H1 (cell line): ENCODE measurements at regions not wholly inside any gene's neighbourhood (a gene's known extent, or its start where the extent isn't known, plus 50 kb on each side); places are given as distances from the start of the nearest gene placed in this dataset.

Experiments used
- CTCF ChIA-PET: fragments of 300-600 bp; sonication (Branson Sonifier 250); formaldehyde crosslinking; loops from one replicate; lab custom pipeline; 2021; ENCODE audit not compliant: partially characterized antibody; lab: Charles Lee
- POLR2A ChIA-PET: fragments of 300-600 bp; sonication (Branson Sonifier 250); formaldehyde crosslinking; loops from one replicate; lab custom pipeline; 2021; ENCODE audit warnings: inconsistent platforms; ENCODE audit not compliant: partially characterized antibody; lab: Charles Lee
- DNase-seq, 2 experiments: peaks; one replicate each; pipeline versions ENCODE4 v3.0.0 to v3.0.0-alpha.2; 2010 to 2022; ENCODE audit warnings: low spot score in 2 of 2, low read depth in 1 of 2, mixed read lengths in 1 of 2
- FAIRE-seq: peaks from 2 replicates; lab custom pipeline; 2011; peaks lifted over from hg19 to GRCh38; lab: Jason Lieb, UNC
- H2AFZ ChIP-seq: 2 replicates; pipeline ENCODE4 v1.8.1; 2012; ENCODE audit warnings: low read length, inconsistent platforms
- H2AK5ac ChIP-seq: 2 replicates; pipeline ENCODE4 v1.6.1; 2013; ENCODE audit warnings: low read depth, low read length
- H2BK120ac ChIP-seq: replicated peaks from 2 replicates; pipeline ENCODE3; 2013; ENCODE audit warnings: low read depth, low read length, inconsistent platforms
- H2BK12ac ChIP-seq: 2 replicates; pipeline ENCODE4 v1.6.1; 2013; ENCODE audit warnings: low read depth, low read length
- H2BK15ac ChIP-seq: 2 replicates; pipeline ENCODE4 v1.6.1; 2013; ENCODE audit warnings: low read length
- H2BK20ac ChIP-seq: 2 replicates; pipeline ENCODE4 v1.6.1; 2013; ENCODE audit warnings: low read length
- H2BK5ac ChIP-seq: 2 replicates; pipeline ENCODE4 v1.6.1; 2013; ENCODE audit warnings: low read depth, low read length
- H3K14ac ChIP-seq: 2 replicates; pipeline ENCODE4 v1.6.1; 2013; ENCODE audit warnings: inconsistent platforms; ENCODE audit not compliant: insufficient read length
- H3K18ac ChIP-seq: 2 replicates; pipeline ENCODE4 v1.6.1; 2013; ENCODE audit warnings: low read length; ENCODE audit errors: extremely low read depth
- H3K23ac ChIP-seq: 2 replicates; pipeline ENCODE4 v1.6.1; 2013; ENCODE audit warnings: inconsistent platforms; ENCODE audit not compliant: insufficient read length
- H3K23me2 ChIP-seq: 2 replicates; pipeline ENCODE4 v1.6.1; 2013; ENCODE audit warnings: low read depth, low read length
- H3K27ac ChIP-seq: 2 replicates; pipeline ENCODE4 v1.6.1; 2011; ENCODE audit warnings: low read depth, low read length, inconsistent platforms
- H3K27me3 ChIP-seq, 4 experiments: replicated peaks in 1 of 4; 1 replicate in 1 of 4; 2 replicates in 3 of 4; pipeline versions ENCODE4 v1.6.1 to v1.8.1; 2011 to 2013; ENCODE audit warnings: low read length in 3 of 4, mild to moderate bottlenecking in 3 of 4, inconsistent platforms in 2 of 4, mixed read lengths in 2 of 4, moderate library complexity in 1 of 4; ENCODE audit not compliant: control insufficient read depth in 3 of 4, insufficient read depth in 3 of 4; ENCODE audit errors: extremely low read depth in 1 of 4
- H3K36me3 ChIP-seq, 4 experiments: 2 replicates each; pipeline versions ENCODE4 v1.6.1 to v1.8.1; 2011 to 2013; ENCODE audit warnings: mild to moderate bottlenecking in 4 of 4, low read length in 3 of 4, moderate library complexity in 2 of 4, control low read depth in 1 of 4, inconsistent platforms in 1 of 4; ENCODE audit not compliant: insufficient read depth in 4 of 4, control insufficient read depth in 2 of 4
- H3K4ac ChIP-seq: replicated peaks from 2 replicates; pipeline ENCODE3; 2013; ENCODE audit warnings: low read length, low read depth, mixed read lengths, inconsistent platforms; ENCODE audit not compliant: insufficient read length
- H3K4me1 ChIP-seq, 4 experiments: replicated peaks in 1 of 4; 1 replicate in 1 of 4; 2 replicates in 3 of 4; pipeline versions ENCODE4 v1.6.1 to v1.8.1; 2011 to 2013; ENCODE audit warnings: low read length in 3 of 4, inconsistent platforms in 2 of 4, mixed read lengths in 1 of 4; ENCODE audit not compliant: insufficient read depth in 4 of 4, control insufficient read depth in 3 of 4
- H3K4me2 ChIP-seq, 2 experiments: 2 replicates each; pipeline versions ENCODE4 v1.6.1 to v1.8.1; 2011 to 2013; ENCODE audit warnings: low read depth in 2 of 2, low read length in 2 of 2, control low read depth in 1 of 2, inconsistent platforms in 1 of 2, mild to moderate bottlenecking in 1 of 2; ENCODE audit not compliant: insufficient read depth in 1 of 2
- H3K4me3 ChIP-seq, 4 experiments: fragments of 200-600, 300-600 bp in 1 of 4; sonication (generic), shearing (Covaris generic), sonication (Bioruptor Twin) in 1 of 4; 2 replicates each; pipeline versions ENCODE4 v1.5.1 to v1.8.1; 2011 to 2016; ENCODE audit warnings: low read length in 4 of 4, low read depth in 3 of 4, control low read depth in 2 of 4, inconsistent platforms in 2 of 4, mild to moderate bottlenecking in 2 of 4, mixed read lengths in 1 of 4, moderate library complexity in 1 of 4; ENCODE audit not compliant: insufficient read depth in 2 of 4; ENCODE audit errors: extremely low read depth in 1 of 4
- H3K56ac ChIP-seq: replicated peaks from 2 replicates; pipeline ENCODE3; 2013; ENCODE audit warnings: low read depth, mild to moderate bottlenecking, mixed read lengths, low read length, inconsistent platforms; ENCODE audit not compliant: insufficient read length
- H3K79me1 ChIP-seq: 2 replicates; pipeline ENCODE4 v1.6.1; 2013; ENCODE audit warnings: low read depth, low read length, control low read depth
- H3K79me2 ChIP-seq, 2 experiments: 2 replicates each; pipeline versions ENCODE4 v1.6.1 to v1.8.1; 2012 to 2013; ENCODE audit warnings: low read length in 2 of 2, mild to moderate bottlenecking in 2 of 2, inconsistent platforms in 1 of 2; ENCODE audit not compliant: insufficient read depth in 2 of 2, control insufficient read depth in 1 of 2
- H3K9ac ChIP-seq, 4 experiments: replicated peaks in 1 of 4; 1 replicate in 1 of 4; 2 replicates in 3 of 4; pipeline versions ENCODE4 v1.6.1 to v1.8.1; 2011 to 2013; ENCODE audit warnings: low read depth in 3 of 4, low read length in 3 of 4, control low read depth in 2 of 4, mild to moderate bottlenecking in 2 of 4, moderate library complexity in 2 of 4, inconsistent platforms in 1 of 4; ENCODE audit errors: extremely low read depth in 1 of 4
- H3K9me3 ChIP-seq, 2 experiments: 2 replicates each; pipeline versions ENCODE4 v1.6.1 to v1.8.1; 2012 to 2013; ENCODE audit warnings: mild to moderate bottlenecking in 2 of 2, moderate library complexity in 2 of 2, control low read depth in 1 of 2, inconsistent platforms in 1 of 2, low read depth in 1 of 2, low read length in 1 of 2, mixed read lengths in 1 of 2; ENCODE audit not compliant: insufficient read depth in 2 of 2
- H4K20me1 ChIP-seq, 2 experiments: replicated peaks in 1 of 2; 2 replicates each; pipeline versions ENCODE3 to v1.8.1; 2011 to 2013; ENCODE audit warnings: inconsistent platforms in 2 of 2, low read length in 2 of 2, mild to moderate bottlenecking in 1 of 2; ENCODE audit not compliant: insufficient read depth in 2 of 2, control insufficient read depth in 1 of 2
- H4K5ac ChIP-seq: 2 replicates; pipeline ENCODE4 v1.6.1; 2013; ENCODE audit warnings: low read length, low read depth, mixed read lengths, inconsistent platforms; ENCODE audit not compliant: insufficient read length
- H4K8ac ChIP-seq: 2 replicates; pipeline ENCODE4 v1.8.0; 2013; ENCODE audit warnings: mild to moderate bottlenecking, moderate library complexity, low read length, inconsistent platforms; ENCODE audit not compliant: insufficient read depth; ENCODE audit errors: extremely low read depth
- H4K91ac ChIP-seq: replicated peaks from 2 replicates; pipeline ENCODE3; 2013; ENCODE audit warnings: low read length, mixed read lengths, inconsistent platforms; ENCODE audit not compliant: insufficient read length
- ASH2L ChIP-seq: fragments of 200-600, 300-600 bp; sonication (generic); IDR thresholded peaks from one replicate; pipeline ENCODE4 v1.7.1; 2017; ENCODE audit warnings: low read length
- CEBPB ChIP-seq: IDR thresholded peaks from 2 replicates; pipeline ENCODE4 v1.6.1; 2012; ENCODE audit warnings: low read depth, low read length
- CHD1 ChIP-seq: IDR thresholded peaks from 2 replicates; pipeline ENCODE4 v1.6.1; 2012; ENCODE audit warnings: low read depth, low read length, improper control_type of control experiment
- EGR1 ChIP-seq: IDR thresholded peaks from 2 replicates; pipeline ENCODE4 v1.6.1; 2011; ENCODE audit warnings: low read depth, low read length, borderline replicate concordance
- EP300 ChIP-seq, 2 experiments: IDR thresholded peaks; 1 replicate in 1 of 2; 2 replicates in 1 of 2; pipeline ENCODE4 v1.6.1; 2011 to 2012; ENCODE audit warnings: low read depth in 2 of 2, low read length in 2 of 2, mild to moderate bottlenecking in 2 of 2, borderline replicate concordance in 1 of 2, inconsistent platforms in 1 of 2, moderate library complexity in 1 of 2
- EZH2 ChIP-seq: fragments of 200-600 bp; sonication (generic); IDR thresholded peaks from 2 replicates; pipeline ENCODE4 v1.7.1; 2012; ENCODE audit warnings: low read depth, mild to moderate bottlenecking, moderate library complexity, low read length, inconsistent platforms; ENCODE audit not compliant: severe bottlenecking
- GTF2F1 ChIP-seq: IDR thresholded peaks from 2 replicates; pipeline ENCODE4 v1.6.1; 2012; ENCODE audit warnings: low read depth, low read length, improper control_type of control experiment, borderline replicate concordance
- JUN ChIP-seq: IDR thresholded peaks from 2 replicates; pipeline ENCODE4 v1.6.1; 2011; ENCODE audit warnings: low read depth, mild to moderate bottlenecking, improper control_type of control experiment, low read length
- KDM5A ChIP-seq: fragments of 200-600 bp; IDR thresholded peaks from 2 replicates; pipeline ENCODE4 v1.7.1; 2012; ENCODE audit warnings: mild to moderate bottlenecking, low read length, inconsistent platforms, mixed read lengths
- RAD21 ChIP-seq, 2 experiments: IDR thresholded peaks in 1 of 2; conservative IDR thresholded peaks in 1 of 2; 2 replicates each; pipeline ENCODE4 v1.6.1; 2011; ENCODE audit warnings: low read depth in 2 of 2, low read length in 2 of 2, improper control_type of control experiment in 1 of 2, inconsistent platforms in 1 of 2, mild to moderate bottlenecking in 1 of 2, moderate library complexity in 1 of 2
- RFX5 ChIP-seq: IDR thresholded peaks from 2 replicates; pipeline ENCODE4 v1.6.1; 2011; ENCODE audit warnings: low read depth, low read length, improper control_type of control experiment, borderline replicate concordance
- SAP30 ChIP-seq: fragments of 300-600 bp; sonication (generic); IDR thresholded peaks from 2 replicates; pipeline ENCODE4 v1.7.1; 2012; ENCODE audit warnings: low read length, moderate library complexity, mild to moderate bottlenecking, inconsistent platforms; ENCODE audit not compliant: insufficient read depth, insufficient replicate concordance
- SUZ12 ChIP-seq: fragments of 200-600 bp; sonication (generic); IDR thresholded peaks from 2 replicates; pipeline ENCODE4 v1.6.1; 2012; ENCODE audit warnings: mild to moderate bottlenecking, inconsistent platforms, low read length, moderate library complexity, mixed read lengths
- TEAD4 ChIP-seq: IDR thresholded peaks from 2 replicates; pipeline ENCODE4 v1.6.1; 2012; ENCODE audit warnings: low read depth, low read length, inconsistent platforms, mixed read lengths
- YY1 ChIP-seq: IDR thresholded peaks from 2 replicates; pipeline ENCODE4 v1.6.1; 2011; ENCODE audit warnings: low read depth, mild to moderate bottlenecking, low read length
- ZNF274 ChIP-seq: IDR thresholded peaks from 2 replicates; pipeline ENCODE4 v1.7.0; 2012; ENCODE audit warnings: low read length, borderline replicate concordance; ENCODE audit errors: extremely low read depth
- WGBS, 2 experiments: shearing (Covaris generic) in 1 of 2; methylation state at CpG; one replicate each; pipeline versions ENCODE4 v1.1.6 to v1.1.7; 2013 to 2015; ENCODE audit warnings: low lambda C conversion rate in 2 of 2, mixed read lengths in 2 of 2, inconsistent platforms in 1 of 2, low coverage in 1 of 2, missing lambda C conversion rate in 1 of 2; ENCODE audit not compliant: insufficient replicate concordance in 2 of 2, insufficient coverage in 1 of 2, insufficient read length in 1 of 2; ENCODE audit errors: extremely low coverage in 1 of 2, missing lambda C conversion rate in 1 of 2; 5-methylcytosine and 5-hydroxymethylcytosine counted together

DNA sequence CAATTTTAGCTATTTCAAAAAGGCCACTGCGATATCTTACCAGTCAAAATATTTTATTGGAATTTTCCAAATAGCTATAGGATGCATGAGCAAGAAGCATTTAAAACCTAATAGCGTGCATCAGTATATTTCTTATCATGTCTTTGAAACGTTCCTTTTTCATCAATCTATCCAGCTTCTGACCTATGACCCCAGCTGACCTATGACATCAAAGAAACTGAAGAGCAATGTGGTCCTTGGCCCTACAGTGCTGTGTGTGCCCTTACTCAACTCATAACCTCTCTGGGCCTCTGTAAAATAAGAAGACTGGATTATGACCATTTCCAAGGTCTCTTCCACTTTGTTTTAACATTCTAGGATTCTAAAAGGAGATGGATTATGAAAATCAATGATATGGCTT, 118.2 kb downstream of the ZNF22 start:
- H2AK5ac ChIP-seq = no peak overlapping the region
- H3K4me3 ChIP-seq = no peak overlapping the region
- no peaks in the 10 kb centered on the region for H3K36me3 ChIP-seq
- H3K23me2 ChIP-seq = no peaks in the 10 kb centered on the region; the same call in 1 of the 2 replicates
- H2BK120ac ChIP-seq = no peak overlapping the region
- DNase-seq = no peak
- no peaks in the 10 kb centered on the region for H3K4me1 ChIP-seq
- no peak overlapping the region for H3K4me2 ChIP-seq
- ChIA-PET CTCF (no interaction called here), POLR2A (no interaction called here)
- H3K56ac ChIP-seq = no peak overlapping the region
- no peak overlapping the region for H4K5ac ChIP-seq
- H4K91ac ChIP-seq = no peak overlapping the region
- no peaks in the 10 kb centered on the region for H4K20me1 ChIP-seq
- H3K27me3 ChIP-seq = no peaks in the 10 kb centered on the region
- H3K9me3 ChIP-seq = no peaks in the 10 kb centered on the region
- no peak overlapping the region for H2BK12ac ChIP-seq
- H2BK5ac ChIP-seq = no peak overlapping the region
- H3K9ac ChIP-seq = no peak overlapping the region
- H2AFZ ChIP-seq = no peak overlapping the region
- no peaks in the 10 kb centered on the region for H3K79me1 ChIP-seq
- no peak overlapping the region for H3K23ac ChIP-seq
- H3K18ac ChIP-seq = no peak overlapping the region
- H3K79me2 ChIP-seq = no peaks in the 10 kb centered on the region
- no peak overlapping the region for H2BK15ac ChIP-seq
- no peak overlapping the region for H2BK20ac ChIP-seq
- no peak for FAIRE-seq
- no peak overlapping the region for H4K8ac ChIP-seq
- WGBS, 2 experiments = 73% methylated on average over 3 of the region's 3 CpGs; no CpG with 5 or more reads in 1 of the 2 experiments
- no peak overlapping the region for H3K4ac ChIP-seq
- no peak overlapping the region for H3K14ac ChIP-seq
- H3K27ac ChIP-seq = no peak overlapping the region
- TF ChIP-seq SUZ12 = no peak
- TF ChIP-seq RFX5 = no peak
- no peak for TF ChIP-seq GTF2F1
- TF ChIP-seq CEBPB = no peak
- TF ChIP-seq ASH2L = no peak
- TF ChIP-seq EZH2 = no peak
- no peak for TF ChIP-seq KDM5A
- TF ChIP-seq JUN = no peak
- no peak for TF ChIP-seq YY1
- no peak for TF ChIP-seq EGR1
- TF ChIP-seq SAP30 = no peak
- no peak for TF ChIP-seq RAD21 (IDR thresholded peaks at IDR 0.05 in 1 of 2, conservative IDR thresholded peaks at IDR 0.05 in 1 of 2; ENCODE audit: low read depth in 2 of 2, low read length in 2 of 2)
- TF ChIP-seq CHD1 = no peak
- TF ChIP-seq ZNF274 = no peak
- TF ChIP-seq TEAD4 = no peak
- TF ChIP-seq EP300 (IDR thresholded peaks at IDR 0.05; ENCODE audit: borderline replicate concordance in 1 of 2, low read depth in 2 of 2, low read length in 2 of 2) = no peak
